CD4-positive, alpha-beta T cell (primary cell): ENCODE measurements at regions not wholly inside any gene's neighbourhood (a gene's known extent, or its start where the extent isn't known, plus 50 kb on each side); places are given as distances from the start of the nearest gene placed in this dataset.

Source experiments
- ATAC-seq: fragments of 200-7000 bp; cut with Tn5 transposase; one replicate; pipeline ENCODE4 v1.10.0; 2022; ENCODE audit warnings: mild to moderate bottlenecking; ENCODE audit not compliant: poor library complexity
- CTCF ChIA-PET: fragments of 350-600 bp; sonication (Branson Sonifier 250); formaldehyde crosslinking; loops from one replicate; lab custom pipeline; 2021; ENCODE audit warnings: antibody characterized with exemption, inconsistent platforms; lab: Charles Lee
- POLR2A ChIA-PET: fragments of 350-600 bp; sonication (Branson Sonifier 250); formaldehyde crosslinking; loops from one replicate; lab custom pipeline; 2021; ENCODE audit warnings: antibody characterized with exemption, inconsistent platforms; lab: Charles Lee
- DNase-seq, 14 experiments: peaks; one replicate each; pipeline ENCODE4 v3.0.0-alpha.2; 2013 to 2020; ENCODE audit warnings: mixed read lengths in 2 of 14
- H3K27ac ChIP-seq, 2 donors: one replicate each; pipeline versions ENCODE4 v1.5.1 to v1.7.0; 2013; ENCODE audit warnings: low read length in 2 of 2, low read depth in 1 of 2, mild to moderate bottlenecking in 1 of 2
- H3K27me3 ChIP-seq, 2 experiments: 1 replicate in 1 of 2; 2 replicates in 1 of 2; pipeline versions ENCODE4 v1.6.1 to v1.7.0; 2013; ENCODE audit warnings: low read length in 2 of 2, control low read depth in 1 of 2, mild to moderate bottlenecking in 1 of 2, moderate library complexity in 1 of 2; ENCODE audit not compliant: insufficient read depth in 2 of 2, control insufficient read depth in 1 of 2
- H3K36me3 ChIP-seq: one replicate; pipeline ENCODE4 v1.6.1; 2013; ENCODE audit warnings: low read length, control low read depth; ENCODE audit not compliant: insufficient read depth
- H3K4me1 ChIP-seq: one replicate; pipeline ENCODE4 v1.6.1; 2013; ENCODE audit warnings: low read length, control low read depth; ENCODE audit not compliant: insufficient read depth
- H3K4me3 ChIP-seq: one replicate; pipeline ENCODE4 v1.5.1; 2013; ENCODE audit warnings: mild to moderate bottlenecking, low read length, moderate library complexity
- H3K9me3 ChIP-seq, 2 experiments: 1 replicate in 1 of 2; 2 replicates in 1 of 2; pipeline versions ENCODE4 v1.6.1 to v1.7.0; 2013; ENCODE audit warnings: low read length in 2 of 2, mild to moderate bottlenecking in 2 of 2, control low read depth in 1 of 2, moderate library complexity in 1 of 2; ENCODE audit not compliant: control insufficient read depth in 1 of 2, insufficient read depth in 1 of 2
- H3K27ac Mint-ChIP-seq: one replicate; pipeline ENCODE4 v1.8.0; 2020; ENCODE audit warnings: mixed read lengths
- H3K27me3 Mint-ChIP-seq: one replicate; pipeline ENCODE4 v1.8.0; 2021; ENCODE audit warnings: mixed read lengths
- H3K36me3 Mint-ChIP-seq: one replicate; pipeline ENCODE4 v1.8.0; 2021; ENCODE audit warnings: low read depth, mixed read lengths
- H3K4me1 Mint-ChIP-seq: one replicate; pipeline ENCODE4 v1.8.0; 2021; ENCODE audit warnings: low read depth, mixed read lengths
- H3K4me3 Mint-ChIP-seq: one replicate; pipeline ENCODE4 v1.8.0; 2020; ENCODE audit warnings: mild to moderate bottlenecking, mixed read lengths
- H3K9me3 Mint-ChIP-seq: one replicate; pipeline ENCODE4 v1.8.0; 2020; ENCODE audit warnings: mixed read lengths
- CTCF ChIP-seq: fragments of 200-600 bp; IDR thresholded peaks from one replicate; pipeline ENCODE4 v1.8.0; 2022; ENCODE audit warnings: antibody characterized with exemption, mild to moderate bottlenecking
- intact Hi-C, 2 experiments: fragments of 100-400 bp; cut with DNase I in 1 of 2; cut with micrococcal nuclease in 1 of 2; formaldehyde crosslinking; loops; one replicate each; pipeline versions ENCODE4 v1.15.1 to v1.9.0; 2023 to 2025; cut with DNase I, micrococcal nuclease

GRCh38 chr3:72159487-72159886 lies 374.5 kb upstream of the PROK2 start:
- no peaks in the 10 kb centered on the region for H3K4me1 ChIP-seq
- ATAC-seq (no peak), DNase-seq (no peak)
- no peaks in the 10 kb centered on the region for H3K36me3 ChIP-seq
- intact Hi-C loops = no loop called here
- no peak overlapping the region for H3K27ac Mint-ChIP-seq
- no peaks in the 10 kb centered on the region for H3K27me3 Mint-ChIP-seq
- H3K36me3 Mint-ChIP-seq = no peaks in the 10 kb centered on the region
- no peaks in the 10 kb centered on the region for H3K4me1 Mint-ChIP-seq
- H3K4me3 Mint-ChIP-seq = no peak overlapping the region
- H3K27ac ChIP-seq = no peak overlapping the region
- POLR2A ChIA-PET = no interaction called here
- no peaks in the 10 kb centered on the region for H3K9me3 ChIP-seq
- no peaks in the 10 kb centered on the region for H3K9me3 Mint-ChIP-seq
- H3K4me3 ChIP-seq = no peak overlapping the region
- no peaks in the 10 kb centered on the region for H3K27me3 ChIP-seq
- CTCF ChIA-PET = no interaction called here
- no peak for TF ChIP-seq CTCF

GRCh38 chr3:72158639-72159326 lies 373.8 kb upstream of the PROK2 start:
- Histone ChIP-seq H3K4me1 (no peaks in the 10 kb centered on the region), H3K27ac (no peak overlapping the region), H3K9me3 (no peaks in the 10 kb centered on the region), H3K27me3 (no peaks in the 10 kb centered on the region), H3K4me3 (no peak overlapping the region), H3K36me3 (no peaks in the 10 kb centered on the region)
- ATAC-seq (no peak), DNase-seq (no peak)
- intact Hi-C loops = no loop called here
- Mint-ChIP-seq H3K4me1 (no peaks in the 10 kb centered on the region), H3K27me3 (no peaks in the 10 kb centered on the region), H3K36me3 (no peaks in the 10 kb centered on the region), H3K27ac (no peak overlapping the region), H3K4me3 (no peak overlapping the region), H3K9me3 (no peaks in the 10 kb centered on the region)
- ChIA-PET POLR2A (no interaction called here), CTCF (no interaction called here)
- TF ChIP-seq CTCF = no peak

- Histone ChIP-seq H3K4me3 (no peak overlapping the region), H3K27me3 (no peaks in the 10 kb centered on the region), H3K36me3 (no peaks in the 10 kb centered on the region), H3K27ac (no peak overlapping the region), H3K9me3 (no peaks in the 10 kb centered on the region), H3K4me1 (no peaks in the 10 kb centered on the region)
- POLR2A ChIA-PET = no interaction called here
- no peak for DNase-seq
- ATAC-seq = no peak
- CTCF ChIA-PET = no interaction called here
- H3K27ac Mint-ChIP-seq = no peak overlapping the region
- H3K4me3 Mint-ChIP-seq = no peak overlapping the region
- no peaks in the 10 kb centered on the region for H3K4me1 Mint-ChIP-seq
- H3K36me3 Mint-ChIP-seq = no peaks in the 10 kb centered on the region
- H3K9me3 Mint-ChIP-seq = no peaks in the 10 kb centered on the region
- no peaks in the 10 kb centered on the region for H3K27me3 Mint-ChIP-seq
- no peak for TF ChIP-seq CTCF
- intact Hi-C loops = no loop called here
Observed at GRCh38 chr3:72157748-72158638, 373.0 kb upstream of the PROK2 start.
